Subcutaneous abdominal adipose tissue (tissue), 5 donors: ENCODE measurements at regions not wholly inside any gene's neighbourhood (a gene's known extent, or its start where the extent isn't known, plus 50 kb on each side); places are given as distances from the start of the nearest gene placed in this dataset.

Source experiments
- H3K27ac ChIP-seq: one replicate; pipeline ENCODE4 v1.7.0; 2013; ENCODE audit warnings: low read depth, mild to moderate bottlenecking, inconsistent platforms, low read length, moderate library complexity
- H3K27me3 ChIP-seq, 5 donors: one replicate each; pipeline ENCODE4 v1.7.0; 2013; ENCODE audit warnings: low read length in 5 of 5, inconsistent platforms in 1 of 5; ENCODE audit not compliant: control insufficient read depth in 5 of 5, insufficient read depth in 4 of 5
- H3K36me3 ChIP-seq, 5 donors: one replicate each; pipeline ENCODE4 v1.7.0; 2013; ENCODE audit warnings: low read length in 5 of 5; ENCODE audit not compliant: control insufficient read depth in 5 of 5, insufficient read depth in 5 of 5
- H3K4me1 ChIP-seq, 5 donors: one replicate each; pipeline ENCODE4 v1.7.0; 2013; ENCODE audit warnings: low read length in 5 of 5, mild to moderate bottlenecking in 3 of 5, moderate library complexity in 1 of 5; ENCODE audit not compliant: control insufficient read depth in 5 of 5, insufficient read depth in 5 of 5
- H3K4me3 ChIP-seq, 5 donors: one replicate each; pipeline ENCODE4 v1.7.0; 2013; ENCODE audit warnings: low read length in 5 of 5, low read depth in 1 of 5
- H3K9ac ChIP-seq, 5 donors: one replicate each; pipeline ENCODE4 v1.7.0; 2013; ENCODE audit warnings: low read length in 5 of 5, mild to moderate bottlenecking in 4 of 5, moderate library complexity in 3 of 5
- H3K9me3 ChIP-seq, 5 donors: one replicate each; pipeline ENCODE4 v1.7.0; 2013; ENCODE audit warnings: low read length in 5 of 5; ENCODE audit not compliant: control insufficient read depth in 5 of 5
- donor health status: healthy.
- donor health status: healthy.
- donor health status: healthy.
- donor health status: healthy.
- donor health status: healthy.

DNA sequence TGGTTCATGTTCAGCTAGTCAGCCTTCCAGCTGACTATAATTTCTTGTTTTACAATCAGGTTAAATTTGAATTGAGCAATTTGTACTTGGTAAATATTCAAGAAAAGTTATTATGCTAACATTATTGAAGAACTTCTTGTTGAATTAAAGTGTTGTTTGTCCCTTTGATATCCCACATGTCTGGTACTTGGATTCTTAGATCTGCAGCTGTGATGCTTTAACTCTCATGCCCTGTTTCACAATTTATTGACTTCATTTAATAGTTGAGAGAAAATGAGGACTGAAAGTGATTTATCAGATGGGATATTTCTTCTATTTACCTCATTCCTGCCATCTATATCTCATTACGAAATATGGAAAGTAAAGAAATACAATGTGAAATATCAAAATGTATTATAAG lies 92.8 kb downstream of the FASLG start:
- H3K4me1 ChIP-seq, result peaks cover 0 to 6% (median 0%) of the 10 kb centered on the region in 5 donors
- H3K9ac ChIP-seq, result no peak overlapping the region
- no peaks in the 10 kb centered on the region for H3K9me3 ChIP-seq
- H3K4me3 ChIP-seq, result no peak overlapping the region
- H3K27me3 ChIP-seq, result no peaks in the 10 kb centered on the region
- H3K36me3 ChIP-seq, result no peaks in the 10 kb centered on the region
- H3K27ac ChIP-seq, result no peak overlapping the region

DNA sequence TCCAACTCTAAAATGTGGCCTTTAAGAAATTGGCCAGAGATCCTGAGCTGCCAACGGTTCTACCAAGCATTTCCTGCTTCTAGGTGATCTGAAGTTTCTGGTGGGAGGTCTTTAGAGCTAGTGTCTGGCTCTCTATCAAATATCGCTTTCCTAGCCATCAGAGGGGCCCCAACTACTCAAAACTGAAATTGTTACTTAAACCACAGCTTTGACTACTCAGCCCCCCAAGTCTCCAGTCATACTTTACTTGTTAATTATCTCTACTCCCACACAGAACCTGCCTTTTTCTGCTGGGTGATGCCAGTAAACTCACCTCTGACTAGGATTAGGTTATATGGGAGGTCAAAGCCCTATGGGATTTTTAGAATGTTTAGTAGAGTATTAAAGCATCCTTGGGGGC lies 95.1 kb downstream of the FASLG start:
- H3K9me3 ChIP-seq, result no peaks in the 10 kb centered on the region
- H3K4me1 ChIP-seq, result no peaks in the 10 kb centered on the region
- H3K27ac ChIP-seq, result no peak overlapping the region
- H3K4me3 ChIP-seq, result no peak overlapping the region
- H3K9ac ChIP-seq, result no peak overlapping the region
- H3K27me3 ChIP-seq, result no peaks in the 10 kb centered on the region
- no peaks in the 10 kb centered on the region for H3K36me3 ChIP-seq

DNA sequence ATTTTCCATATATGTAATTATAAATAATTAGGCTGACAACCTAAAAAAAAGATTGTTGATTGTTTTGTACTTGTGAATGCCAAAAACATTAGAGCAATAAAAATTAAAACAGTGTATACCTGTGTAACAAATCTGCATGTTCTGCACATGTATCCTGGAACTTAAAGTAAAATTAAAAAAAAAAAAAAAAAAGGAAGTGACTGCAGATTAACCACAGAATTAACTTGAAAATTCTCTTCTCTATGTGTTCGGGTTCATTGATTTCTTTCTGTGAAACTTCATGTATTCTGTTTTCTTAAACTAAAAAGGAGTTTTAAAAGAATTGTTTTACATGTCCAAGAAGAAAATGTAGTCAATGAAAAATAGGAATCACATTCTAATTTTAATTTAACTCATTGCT lies 95.7 kb downstream of the FASLG start:
- Histone ChIP-seq H3K9me3 (no peaks in the 10 kb centered on the region), H3K4me3 (no peak overlapping the region), H3K9ac (no peak overlapping the region), H3K36me3 (no peaks in the 10 kb centered on the region), H3K27ac (no peak overlapping the region), H3K27me3 (no peaks in the 10 kb centered on the region), H3K4me1 (no peaks in the 10 kb centered on the region)

DNA sequence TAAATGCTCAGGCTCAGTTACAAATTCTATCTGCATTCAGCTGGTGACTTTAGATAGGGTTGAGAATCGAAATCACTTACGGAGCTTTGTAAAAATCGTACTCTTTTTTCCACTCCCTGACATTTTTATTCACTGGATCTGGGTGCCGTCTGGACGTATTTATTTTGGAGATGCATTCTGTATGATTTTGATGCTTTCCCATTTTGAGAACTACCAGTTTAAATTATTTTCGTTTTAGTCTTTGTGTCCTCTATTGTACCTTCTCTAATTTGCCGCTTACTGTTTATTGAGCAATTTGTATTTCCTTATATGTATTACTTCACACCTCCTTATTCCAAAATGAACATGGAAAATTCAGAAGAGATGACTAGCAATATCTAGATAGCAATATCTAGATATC lies 96.2 kb downstream of the FASLG start:
- H3K9ac ChIP-seq, result no peak overlapping the region
- no peaks in the 10 kb centered on the region for H3K4me1 ChIP-seq
- no peak overlapping the region for H3K4me3 ChIP-seq
- no peak overlapping the region for H3K27ac ChIP-seq
- no peaks in the 10 kb centered on the region for H3K27me3 ChIP-seq
- no peaks in the 10 kb centered on the region for H3K9me3 ChIP-seq
- H3K36me3 ChIP-seq, result no peaks in the 10 kb centered on the region

DNA sequence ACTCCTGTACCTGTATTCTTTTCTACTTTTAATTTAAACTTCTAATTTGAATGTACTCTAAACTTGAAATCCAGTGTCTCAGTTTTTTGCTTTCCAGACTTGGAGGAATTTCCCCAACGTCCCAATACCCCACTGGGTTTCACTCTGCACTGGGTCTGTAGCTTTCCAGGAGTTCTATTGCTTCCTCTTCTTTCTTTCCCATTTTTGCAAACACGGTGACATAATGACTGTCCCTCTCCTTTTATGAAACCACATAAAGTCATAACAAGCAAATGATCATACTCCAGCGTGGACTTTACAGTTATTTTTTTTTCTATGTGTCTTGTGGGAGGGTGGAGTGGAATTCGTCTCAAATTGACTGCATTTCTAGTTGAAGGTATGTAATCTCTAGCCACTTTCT lies 97.1 kb downstream of the FASLG start:
- H3K9me3 ChIP-seq, result no peaks in the 10 kb centered on the region
- no peak overlapping the region for H3K9ac ChIP-seq
- no peak overlapping the region for H3K27ac ChIP-seq
- H3K4me1 ChIP-seq, result no peaks in the 10 kb centered on the region
- H3K36me3 ChIP-seq, result no peaks in the 10 kb centered on the region
- no peaks in the 10 kb centered on the region for H3K27me3 ChIP-seq
- H3K4me3 ChIP-seq, result no peak overlapping the region

DNA sequence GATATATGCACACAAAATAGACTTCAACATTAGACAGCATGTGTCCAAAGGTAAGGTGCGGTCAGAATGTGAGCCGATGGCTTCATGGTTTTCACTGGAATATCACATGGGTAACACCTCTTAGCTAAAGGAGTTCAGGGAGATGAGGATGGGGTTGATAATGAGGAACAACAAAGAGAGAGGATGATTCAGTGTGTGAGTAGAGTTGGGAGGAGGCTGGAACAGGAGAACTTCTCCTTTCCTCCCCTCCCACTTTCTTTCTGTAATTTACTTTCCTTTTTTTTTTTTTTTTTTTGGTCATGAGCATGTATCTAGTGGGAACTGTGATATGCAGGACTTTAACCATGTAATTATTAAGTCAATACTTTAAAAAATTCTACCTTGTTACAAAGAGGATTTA lies 99.4 kb downstream of the FASLG start:
- H3K4me3 ChIP-seq, result no peak overlapping the region
- H3K36me3 ChIP-seq, result no peaks in the 10 kb centered on the region
- no peaks in the 10 kb centered on the region for H3K4me1 ChIP-seq
- no peaks in the 10 kb centered on the region for H3K9me3 ChIP-seq
- H3K27me3 ChIP-seq, result no peaks in the 10 kb centered on the region
- no peak overlapping the region for H3K27ac ChIP-seq
- H3K9ac ChIP-seq, result no peak overlapping the region

DNA sequence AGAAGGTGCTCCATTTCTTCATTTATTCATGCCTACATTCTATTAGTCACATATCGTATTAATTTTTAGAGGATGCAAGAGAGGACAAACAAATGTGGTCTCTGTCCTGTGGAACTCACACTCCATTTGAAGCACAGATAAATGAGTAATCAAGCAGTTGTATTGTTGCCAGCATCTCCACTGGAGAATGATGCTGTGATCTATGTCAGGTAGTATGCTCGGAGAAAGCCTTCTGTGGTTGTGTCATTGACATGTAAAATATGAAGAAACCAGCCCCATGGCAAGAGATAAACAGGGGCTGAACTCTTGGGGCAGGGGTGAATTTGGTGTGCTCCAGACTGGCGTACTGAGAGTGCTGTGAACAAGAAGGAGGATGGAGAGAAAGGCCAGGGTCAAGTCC lies 101.2 kb downstream of the FASLG start:
- Histone ChIP-seq H3K9me3 (no peaks in the 10 kb centered on the region), H3K27ac (no peak overlapping the region), H3K27me3 (peaks cover 0 to 3% (median 0%) of the 10 kb centered on the region in 5 donors), H3K4me1 (no peaks in the 10 kb centered on the region), H3K36me3 (no peaks in the 10 kb centered on the region), H3K4me3 (no peak overlapping the region), H3K9ac (no peak overlapping the region)

DNA sequence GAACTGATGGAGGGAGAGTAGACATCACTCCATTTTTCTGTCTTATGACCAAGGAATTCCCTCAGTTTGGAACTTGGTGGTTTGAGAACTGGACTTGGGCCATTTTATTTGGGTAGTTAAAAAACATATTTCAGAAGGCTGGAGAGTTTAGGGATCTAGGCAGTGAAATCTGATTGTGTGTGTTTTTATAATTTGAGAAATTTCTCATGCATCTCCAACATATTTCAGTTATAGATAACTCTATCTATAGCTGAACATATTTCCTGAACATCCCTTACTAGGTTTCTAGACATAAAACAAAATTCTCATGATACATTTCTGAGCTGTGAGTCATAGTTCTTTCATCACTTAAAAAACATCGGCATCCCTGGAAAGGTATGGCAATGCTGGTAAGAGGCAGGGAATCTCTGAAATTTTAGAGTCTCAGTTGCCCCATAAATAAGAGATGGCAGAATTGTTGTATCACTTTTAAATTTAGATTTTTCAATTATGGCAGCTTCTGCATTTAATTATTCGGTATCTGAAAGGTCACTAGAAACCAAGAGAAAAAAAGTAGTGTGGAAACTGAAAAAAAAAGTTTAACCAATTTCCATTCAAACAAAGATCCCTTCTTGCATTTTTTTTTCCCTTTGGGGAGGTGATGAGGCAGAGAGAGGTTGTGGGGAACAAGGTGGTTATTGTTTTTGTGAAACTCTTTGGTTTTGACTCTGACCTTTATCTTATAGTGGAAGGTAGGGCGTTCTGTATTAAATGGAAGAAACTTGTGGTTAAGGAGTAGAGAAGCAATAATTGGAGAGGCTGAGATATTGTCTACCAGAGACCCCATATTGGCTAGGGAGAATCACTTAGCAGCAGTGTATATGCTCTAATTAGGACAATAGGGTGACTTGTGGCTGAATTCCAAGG lies 102.9 kb downstream of the FASLG start:
- Histone ChIP-seq H3K9me3 (no peaks in the 10 kb centered on the region), H3K4me3 (no peak overlapping the region), H3K27me3 (peaks cover 0 to 3% (median 0%) of the 10 kb centered on the region in 5 donors), H3K4me1 (no peaks in the 10 kb centered on the region), H3K36me3 (no peaks in the 10 kb centered on the region), H3K9ac (no peak overlapping the region), H3K27ac (no peak overlapping the region)

DNA sequence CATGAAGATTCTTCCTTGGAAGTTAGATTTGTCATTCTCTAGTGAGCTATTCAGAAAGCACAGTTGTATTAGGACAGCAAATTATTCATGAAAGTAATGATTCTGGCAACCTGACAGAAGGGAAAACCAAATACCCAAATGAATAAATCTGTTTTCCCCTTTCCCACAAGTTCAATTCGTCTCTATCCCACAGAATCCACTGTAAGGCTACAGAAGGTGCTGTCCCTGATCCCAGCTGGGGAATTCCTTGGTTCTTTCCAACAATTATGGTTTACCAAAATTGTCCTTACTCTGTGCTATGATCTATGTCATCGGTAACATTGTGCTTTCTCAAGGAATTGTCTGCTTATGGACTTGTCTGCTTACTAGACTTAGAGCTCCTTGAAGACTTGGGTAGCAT lies 104.2 kb downstream of the FASLG start:
- H3K4me1 ChIP-seq, result no peaks in the 10 kb centered on the region
- no peak overlapping the region for H3K27ac ChIP-seq
- no peak overlapping the region for H3K9ac ChIP-seq
- H3K9me3 ChIP-seq, result no peaks in the 10 kb centered on the region
- no peaks in the 10 kb centered on the region for H3K36me3 ChIP-seq
- H3K27me3 ChIP-seq, result peaks cover 0 to 3% (median 0%) of the 10 kb centered on the region in 5 donors
- no peak overlapping the region for H3K4me3 ChIP-seq

DNA sequence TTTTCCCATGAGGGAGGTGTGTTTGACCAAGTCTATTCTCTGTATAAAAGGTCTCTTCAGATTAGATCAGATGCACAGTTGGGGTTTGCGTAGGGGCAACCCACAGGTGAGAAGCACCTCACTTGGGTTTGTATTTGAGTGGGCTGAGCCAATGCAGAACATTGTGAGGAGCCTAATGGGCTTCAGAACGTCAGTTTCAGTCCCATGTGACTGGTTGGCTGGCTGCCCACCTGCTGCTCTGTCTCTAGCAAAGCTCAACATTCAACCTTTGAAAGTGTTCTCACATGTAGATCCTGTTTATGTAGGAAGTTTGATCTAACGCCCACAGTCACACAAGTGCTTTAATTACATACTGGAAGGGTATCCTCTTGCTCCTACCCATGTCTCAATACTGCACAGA lies 105.5 kb downstream of the FASLG start:
- Histone ChIP-seq H3K9me3 (no peaks in the 10 kb centered on the region), H3K4me3 (no peak overlapping the region), H3K9ac (no peak overlapping the region), H3K36me3 (no peaks in the 10 kb centered on the region), H3K4me1 (no peaks in the 10 kb centered on the region), H3K27me3 (peaks cover 0 to 3% (median 0%) of the 10 kb centered on the region in 5 donors), H3K27ac (no peak overlapping the region)
